ENCODE measurements at regions not wholly inside any gene's neighbourhood (a gene's known extent, or its start where the extent isn't known, plus 50 kb on each side); places are given as distances from the start of the nearest gene placed in this dataset.
"Not testable (repeated sequence)": the region's sequence is repeated elsewhere in the genome, so short reads cannot be mapped to it uniquely, and the experiment has no call there.

GRCh38 chr11:96761451-96761850, 371.6 kb downstream of the JRKL start:
- DNase-seq (ENCODE audit: extremely low read depth, low read depth) = no peak

GRCh38 chr11:96763244-96763643, 373.4 kb downstream of the JRKL start:
- no peak for DNase-seq (ENCODE audit: extremely low read depth, low read depth)

- no peak for DNase-seq (ENCODE audit: extremely low read depth, low read depth)
Measured at GRCh38 chr11:96778272-96778671, 388.5 kb downstream of the JRKL start.

DNA sequence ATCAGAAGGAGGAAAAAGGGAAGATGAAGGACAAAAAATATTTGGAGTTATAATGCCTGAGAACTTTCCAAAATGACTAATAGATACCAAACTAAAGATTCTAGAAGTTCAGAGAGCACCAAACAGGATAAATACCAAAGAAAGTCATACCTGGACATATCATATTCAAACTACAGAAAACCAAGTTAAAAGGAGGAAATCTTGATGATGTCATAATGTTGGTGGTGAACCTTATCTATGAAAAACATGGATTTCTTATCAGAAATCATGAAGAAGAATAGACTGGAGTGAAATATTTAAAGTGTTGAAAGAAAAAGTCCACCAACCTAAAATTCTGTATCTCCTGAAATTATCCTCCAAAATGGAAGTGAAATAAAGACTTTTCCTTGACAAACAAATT, 389.2 kb downstream of the JRKL start:
- no peak for DNase-seq (ENCODE audit: extremely low read depth, low read depth)

DNA sequence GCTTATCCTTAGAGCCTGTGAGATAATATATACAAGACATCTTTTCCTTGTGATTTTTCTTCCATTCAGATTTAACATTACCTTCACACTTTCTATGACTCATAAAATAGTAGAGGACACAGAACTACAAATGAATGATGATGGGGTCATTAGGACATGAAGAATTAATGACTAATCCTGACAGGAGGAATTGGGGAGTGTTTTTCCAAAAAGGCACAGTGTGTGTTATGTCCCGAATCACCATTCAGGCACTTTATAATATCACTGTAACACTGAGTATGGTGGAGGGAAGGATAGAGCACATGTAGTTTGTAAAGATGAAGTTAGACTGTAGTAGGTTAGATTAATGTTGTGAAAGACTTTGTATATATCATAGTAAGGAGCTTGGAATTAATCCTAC, 391.3 kb downstream of the JRKL start:
- DNase-seq (ENCODE audit: extremely low read depth, low read depth) = no peak

DNA sequence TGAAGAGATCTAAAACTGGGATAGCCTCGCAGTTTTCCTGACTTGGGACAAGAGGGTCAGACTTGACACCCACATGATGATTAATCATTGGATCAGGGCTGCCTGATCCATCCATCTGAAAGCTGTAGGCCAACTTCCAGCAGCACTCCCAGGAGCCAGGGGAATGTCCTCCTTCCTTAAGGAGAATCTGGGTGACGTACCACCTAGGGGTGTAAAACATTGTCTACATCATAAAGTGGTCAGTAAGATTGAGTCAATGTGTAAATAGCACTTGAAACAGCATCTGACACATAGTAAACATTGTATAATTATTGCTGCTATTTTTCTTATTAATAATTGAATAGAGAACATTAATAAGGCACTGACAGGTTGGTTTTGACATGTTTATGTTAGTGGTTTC, 392.8 kb downstream of the JRKL start:
- no peak for DNase-seq (ENCODE audit: extremely low read depth, low read depth)

DNA sequence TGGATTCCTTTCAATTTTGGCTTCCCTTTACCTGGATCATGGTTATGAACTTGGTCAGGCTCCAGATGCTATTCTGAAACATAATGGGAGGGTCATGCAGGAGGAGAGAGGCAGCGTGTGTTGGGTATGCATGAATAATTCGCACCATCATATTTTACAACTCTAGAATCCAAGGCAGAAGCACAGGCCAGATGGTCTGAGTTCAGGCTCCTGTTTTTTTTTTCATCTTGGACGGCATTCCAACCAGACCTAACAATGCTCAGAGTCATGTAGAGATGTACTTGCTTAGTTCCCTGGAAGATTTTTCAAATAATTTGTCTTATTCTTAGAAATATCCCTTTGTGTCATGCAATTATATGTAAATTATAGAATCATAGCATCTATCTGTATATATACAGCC, 393.5 kb downstream of the JRKL start:
- DNase-seq (ENCODE audit: extremely low read depth, low read depth) = no peak

DNA sequence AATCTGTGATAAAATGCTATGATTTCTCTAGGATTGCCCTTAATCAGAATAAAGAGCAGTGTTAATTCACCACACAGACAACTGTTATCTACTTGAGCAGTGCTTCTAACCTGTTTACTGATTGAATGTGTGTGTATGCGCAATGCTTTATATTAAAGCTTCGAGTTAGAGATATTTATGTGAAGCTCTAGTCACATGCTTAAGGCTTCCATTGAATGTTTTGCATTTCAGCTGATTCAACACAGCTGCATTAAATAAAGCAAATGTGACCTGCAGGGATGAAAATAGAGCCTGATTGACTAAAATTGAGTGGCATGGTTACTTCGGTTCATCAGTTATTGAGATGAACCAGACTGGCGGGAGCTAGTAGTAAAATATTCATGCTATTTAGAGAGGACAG, 395.3 kb downstream of the JRKL start:
- no peak for DNase-seq (ENCODE audit: extremely low read depth, low read depth)

DNA sequence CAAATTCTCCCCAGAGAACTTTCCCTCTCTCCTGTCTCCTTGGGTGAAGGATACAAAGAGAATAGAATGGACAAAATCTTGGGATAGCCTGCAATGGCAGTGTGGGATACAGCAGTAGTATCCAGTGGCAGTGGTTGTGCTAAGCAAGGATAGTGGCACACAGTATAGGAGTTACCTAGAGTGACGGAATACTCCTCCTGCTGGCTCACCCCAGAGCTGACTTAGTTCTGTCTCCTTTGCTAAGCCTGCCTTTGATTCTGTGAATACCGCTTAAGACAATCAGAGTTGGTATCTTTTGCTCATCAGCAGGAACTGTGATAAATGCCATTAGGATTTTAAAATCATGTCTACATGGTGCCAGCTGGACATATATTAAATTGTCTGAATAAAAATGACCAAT, 404.3 kb downstream of the JRKL start:
- DNase-seq (ENCODE audit: extremely low read depth, low read depth) = no peak

GRCh38 chr11:96798445-96798844, 408.6 kb downstream of the JRKL start:
- DNase-seq (ENCODE audit: extremely low read depth, low read depth) = no peak

DNA sequence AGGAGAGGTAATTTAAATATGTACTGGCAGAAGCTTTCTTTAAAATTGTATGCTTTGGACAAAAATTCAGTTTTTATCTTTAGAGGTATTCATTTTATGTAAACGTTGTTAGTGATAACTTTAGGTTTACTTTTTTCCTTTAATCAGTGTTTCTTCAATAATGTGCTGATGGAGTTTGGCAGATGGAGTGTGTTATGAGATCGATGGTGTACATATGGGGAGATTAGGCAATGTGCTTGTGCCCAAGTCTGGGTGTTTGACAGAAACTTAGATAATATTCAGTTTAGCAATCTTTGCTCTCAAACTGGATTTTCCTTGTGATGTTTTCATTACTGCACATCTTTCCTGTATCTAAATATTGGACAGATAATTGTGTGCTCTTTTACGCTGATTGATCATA, 425.4 kb downstream of the JRKL start:
- no peak for DNase-seq (ENCODE audit: extremely low read depth, low read depth)

DNA sequence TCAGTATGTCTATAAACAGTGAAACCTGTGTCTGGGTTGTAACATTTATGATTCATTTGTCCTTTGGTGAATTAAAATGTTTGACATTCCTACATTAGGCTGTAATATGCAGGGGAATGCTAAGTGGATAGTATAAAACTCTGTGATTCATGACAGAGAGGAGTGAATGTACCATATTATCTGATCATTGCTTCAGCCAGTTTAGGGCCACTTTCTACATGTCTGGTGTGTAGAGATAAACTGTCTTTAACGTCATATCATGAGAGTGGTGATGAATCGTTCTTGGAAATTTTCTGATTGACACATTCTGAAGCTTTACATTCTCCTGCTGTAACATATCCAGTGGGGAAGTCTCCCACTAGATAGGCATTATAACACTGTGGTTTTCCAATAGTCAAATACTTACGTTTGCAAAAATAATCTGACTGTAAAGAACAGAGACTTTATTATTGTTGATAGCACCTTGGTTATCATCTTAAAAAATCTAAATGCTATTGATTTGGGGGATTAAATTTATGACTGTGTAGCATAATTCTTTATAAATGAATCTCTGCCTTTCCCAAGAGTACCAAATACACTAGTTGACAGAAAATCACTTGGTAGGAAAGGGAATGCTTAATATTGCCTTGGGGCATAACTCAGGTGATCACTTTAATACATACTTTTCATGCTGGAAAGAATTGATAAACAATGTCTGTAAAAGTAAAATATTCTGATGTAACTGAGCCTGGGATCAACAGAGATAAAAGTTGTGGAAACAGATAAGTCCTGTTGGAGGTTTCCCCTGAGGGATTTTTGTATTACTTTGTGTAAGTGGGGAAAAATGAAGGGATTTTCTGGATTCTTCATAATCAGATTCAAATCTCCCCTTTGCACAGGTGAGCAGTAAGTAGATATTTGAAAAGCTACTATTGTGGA, 427.9 kb downstream of the JRKL start:
- DNase-seq (ENCODE audit: extremely low read depth, low read depth) = peak; percentile 6

- peak; percentile 9 for DNase-seq (ENCODE audit: extremely low read depth, low read depth)
Measured at GRCh38 chr11:96827164-96827563, 437.4 kb downstream of the JRKL start.

- no peak for DNase-seq (ENCODE audit: extremely low read depth, low read depth)
Measured at GRCh38 chr11:96841792-96842191, 452.0 kb downstream of the JRKL start.

DNA sequence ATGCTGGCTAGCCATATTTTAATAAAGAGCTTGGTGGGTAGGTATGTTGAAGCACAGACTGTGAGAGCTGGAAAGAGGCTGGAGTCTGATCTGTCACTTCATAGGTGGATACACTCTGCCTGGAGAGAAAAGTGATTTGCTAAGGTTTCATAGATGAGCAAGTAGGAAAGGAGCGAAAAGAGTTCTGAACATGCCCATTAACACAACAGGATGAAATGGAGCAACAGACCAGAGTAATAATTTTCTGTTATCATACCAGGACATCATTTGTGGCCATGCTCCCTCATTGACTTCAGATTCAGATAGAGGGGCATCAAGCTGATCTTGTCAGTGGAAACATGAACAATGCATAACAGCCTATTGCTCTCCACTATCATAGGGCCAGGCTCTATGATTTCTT, 452.9 kb downstream of the JRKL start:
- no peak for DNase-seq (ENCODE audit: extremely low read depth, low read depth)

DNA sequence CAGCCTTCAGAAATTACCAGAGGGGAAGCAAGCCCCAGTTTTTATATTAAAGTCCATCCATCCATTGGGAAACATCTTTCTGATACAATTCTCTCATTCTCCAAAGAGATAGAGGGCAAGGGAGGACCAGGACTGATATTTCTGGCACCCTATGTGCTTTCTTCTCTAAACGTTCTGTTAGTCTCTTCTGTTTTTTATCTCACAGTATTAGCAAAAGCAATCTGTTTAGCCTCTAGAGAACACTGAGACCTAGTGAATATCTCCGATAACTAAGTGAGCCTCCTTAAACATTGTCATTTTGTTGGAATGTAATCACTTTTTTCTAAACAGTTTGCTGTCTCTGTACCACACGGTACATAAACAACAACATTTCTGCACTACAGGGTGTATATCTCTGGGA, 464.6 kb downstream of the JRKL start:
- DNase-seq (ENCODE audit: extremely low read depth, low read depth) = no peak

GRCh38 chr11:96861722-96862121, 471.9 kb downstream of the JRKL start:
- DNase-seq (ENCODE audit: extremely low read depth, low read depth) = not testable (repeated sequence)

GRCh38 chr11:96863520-96863919, 473.7 kb downstream of the JRKL start:
- no peak for DNase-seq (ENCODE audit: extremely low read depth, low read depth)

GRCh38 chr11:96865020-96865419, 475.2 kb downstream of the JRKL start:
- DNase-seq (ENCODE audit: extremely low read depth, low read depth) = no peak

DNA sequence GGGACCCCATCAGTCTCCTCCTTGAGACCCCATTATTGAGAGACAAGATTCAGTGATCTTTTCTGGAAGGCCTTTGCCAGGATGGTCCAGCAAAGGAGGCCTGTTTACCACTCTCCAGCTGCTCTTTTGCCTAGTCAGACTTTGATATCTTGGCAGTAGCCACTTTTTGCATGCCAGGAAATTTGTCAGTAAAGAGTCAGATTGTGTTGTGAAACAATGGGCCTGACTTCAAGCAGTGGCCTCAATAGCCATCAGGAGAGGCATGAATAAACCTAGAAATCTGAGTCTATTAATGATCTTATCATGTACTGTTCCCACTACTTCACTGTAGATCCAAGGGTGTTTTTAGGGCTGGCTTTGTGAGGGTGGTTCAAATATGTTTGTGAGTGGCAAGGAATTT, 479.4 kb downstream of the JRKL start:
- no peak for DNase-seq (ENCODE audit: extremely low read depth, low read depth)

GRCh38 chr11:96875712-96876111, 485.9 kb downstream of the JRKL start:
- DNase-seq (ENCODE audit: extremely low read depth, low read depth) = no peak

- DNase-seq (ENCODE audit: extremely low read depth, low read depth) = no peak
Measured at GRCh38 chr11:96878299-96879051, 488.7 kb downstream of the JRKL start.

Data from NCI-H460 (cell line).